EH (cell line): ENCODE measurements at regions not wholly inside any gene's neighbourhood (a gene's known extent, or its start where the extent isn't known, plus 50 kb on each side); places are given as distances from the start of the nearest gene placed in this dataset.
"Not testable (repeated sequence)": the region's sequence is repeated elsewhere in the genome, so short reads cannot be mapped to it uniquely, and the experiment has no call there.

Experiments
- DNase-seq: peaks from one replicate; pipeline ENCODE4 v3.0.0-alpha.2; 2015; ENCODE audit warnings: low read depth

DNA sequence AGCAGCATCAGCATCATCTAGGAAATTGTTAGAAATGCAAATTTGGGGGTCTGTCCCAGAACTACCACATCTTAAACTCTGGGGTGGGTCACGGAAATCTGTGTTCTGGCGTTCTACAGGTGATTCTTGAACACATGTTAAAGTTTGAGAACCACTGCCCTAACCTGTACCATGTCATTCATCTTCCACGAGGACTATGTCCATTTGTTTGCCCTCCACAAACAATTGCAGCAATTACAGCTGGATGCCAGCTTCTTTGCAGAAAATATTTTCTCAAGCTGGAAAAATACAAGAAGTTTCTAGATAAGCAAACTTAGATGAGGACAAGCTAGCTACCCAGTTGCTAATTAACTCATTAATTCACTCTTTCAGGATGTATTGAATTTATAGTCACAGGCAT, 54.1 kb downstream of the MAFB start:
- DNase-seq = no peak

DNA sequence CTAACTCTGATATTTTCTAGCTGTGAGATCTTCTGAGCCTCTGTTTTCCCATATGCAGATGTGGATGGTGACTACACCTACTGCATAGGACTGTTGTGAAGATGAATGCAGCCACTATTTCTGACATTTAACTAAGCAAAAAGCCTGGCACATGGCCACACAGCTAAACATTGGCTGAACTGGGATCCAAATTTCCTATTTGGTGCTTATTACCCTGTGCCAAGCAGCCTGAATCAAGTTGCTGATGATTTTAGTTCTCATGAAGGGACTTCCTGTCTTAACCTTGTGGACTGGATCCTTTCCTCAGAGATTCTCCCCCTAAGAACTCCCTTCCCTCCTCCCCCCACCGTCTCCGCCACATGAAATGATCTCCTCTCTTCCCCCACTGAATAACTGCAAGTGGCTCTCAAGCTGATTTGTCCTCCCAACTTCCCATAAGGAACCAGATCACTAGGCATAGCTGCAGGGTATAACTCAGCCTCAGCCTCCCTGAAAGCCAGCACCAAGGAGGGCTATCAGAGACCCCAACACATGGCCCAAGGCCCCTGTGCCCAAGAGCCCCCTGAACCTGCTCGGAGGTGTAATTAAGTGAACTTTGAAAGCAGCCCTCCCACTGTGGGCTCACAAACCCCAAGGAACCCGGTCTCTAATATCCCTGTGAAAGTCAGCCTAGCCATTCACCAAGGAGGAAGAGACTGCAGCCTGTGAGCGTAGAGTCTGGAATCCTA, 55.7 kb downstream of the MAFB start:
- no peak for DNase-seq

DNA sequence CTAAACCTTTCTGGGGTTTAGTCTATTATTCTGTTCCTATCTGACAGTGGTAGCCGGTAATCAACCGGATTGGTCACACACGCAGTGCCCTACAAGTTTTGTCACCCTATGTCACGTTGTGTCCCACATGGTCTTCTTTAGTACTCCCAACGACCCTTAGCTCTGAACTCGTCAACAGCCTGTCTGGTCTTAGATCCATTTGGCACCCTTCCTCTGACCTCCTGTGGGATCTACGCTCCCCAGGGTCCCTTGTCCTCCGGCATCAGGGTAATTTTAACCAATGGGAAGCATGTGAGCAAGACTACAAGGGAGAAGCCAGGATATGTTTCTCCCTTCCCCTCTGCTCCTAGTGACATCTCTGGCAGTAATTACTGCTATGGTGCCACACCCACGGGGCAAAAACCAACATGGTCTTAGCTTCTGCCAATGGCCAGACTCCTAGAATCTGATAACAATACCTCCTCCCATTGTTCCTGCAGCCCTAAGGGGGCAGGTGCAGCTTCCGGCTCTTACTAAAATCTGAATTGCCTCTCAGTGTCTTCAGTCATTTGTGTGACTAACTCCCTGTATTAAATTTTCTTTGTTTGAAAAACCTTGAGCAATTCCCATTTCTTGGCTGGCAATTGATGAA, 56.6 kb downstream of the MAFB start:
- DNase-seq = no peak

DNA sequence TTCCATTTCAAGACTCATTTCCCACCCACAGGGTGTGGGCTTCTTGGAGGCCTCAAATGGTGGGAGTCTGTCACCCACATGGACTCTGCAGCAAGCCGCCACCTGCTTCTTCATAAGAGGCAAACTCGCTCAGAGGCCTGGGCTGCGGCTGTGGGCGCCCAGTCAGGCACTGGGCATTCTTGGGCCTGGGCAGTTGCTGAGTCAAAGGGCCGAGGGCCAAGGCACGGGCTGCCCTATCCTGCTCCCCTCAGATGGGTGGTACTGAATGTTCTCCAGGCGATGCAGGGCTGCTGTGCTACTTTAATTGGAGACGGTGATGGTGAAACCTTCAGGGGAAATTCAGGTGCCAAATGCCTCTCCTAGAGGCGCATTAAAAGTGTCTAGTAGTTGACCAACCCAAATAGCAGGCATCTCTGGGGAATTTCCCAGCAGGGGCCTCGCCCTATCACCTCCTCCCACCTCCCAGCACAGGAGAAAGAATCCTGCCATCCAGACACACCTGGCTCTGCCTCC, 57.9 kb downstream of the MAFB start:
- DNase-seq = no peak

DNA sequence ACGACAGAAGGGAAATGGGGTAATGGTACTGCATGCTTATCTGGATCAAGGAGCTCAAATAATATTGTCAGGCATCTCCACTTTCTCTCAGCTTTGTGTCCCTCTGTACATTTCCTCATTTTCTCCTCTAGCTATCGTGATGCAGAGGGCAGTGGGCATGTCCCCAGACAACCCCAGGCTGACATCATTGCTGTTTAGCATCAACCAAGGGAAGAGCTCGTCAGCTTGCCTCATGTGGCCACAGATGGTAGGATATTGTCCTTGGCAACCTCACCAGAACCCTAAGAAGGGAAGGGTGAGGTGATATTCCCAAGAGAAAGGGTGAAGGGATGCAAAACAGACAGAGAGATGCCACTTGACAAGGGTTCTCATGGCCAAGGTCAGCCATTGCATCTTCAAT, 58.3 kb downstream of the MAFB start:
- no peak for DNase-seq

DNA sequence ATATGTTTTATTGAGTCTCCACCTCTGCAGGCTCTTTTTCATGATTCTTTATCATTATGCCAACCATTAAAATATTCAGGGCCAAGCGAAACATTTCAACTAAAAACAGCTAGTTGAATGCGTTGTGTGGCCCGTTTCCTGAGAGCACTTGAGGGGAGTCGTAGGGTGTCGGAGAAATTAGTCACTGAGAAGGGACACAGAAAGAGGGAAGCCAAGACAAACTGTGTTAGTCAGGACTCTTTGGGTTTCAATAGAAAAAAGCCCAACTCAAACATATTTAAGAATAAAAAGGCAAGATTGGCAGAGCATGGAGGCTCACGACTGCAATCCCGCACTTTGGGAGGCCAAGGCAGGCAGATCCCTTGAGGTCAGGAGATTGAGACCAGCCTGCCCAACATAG, 58.9 kb downstream of the MAFB start:
- DNase-seq = no peak

DNA sequence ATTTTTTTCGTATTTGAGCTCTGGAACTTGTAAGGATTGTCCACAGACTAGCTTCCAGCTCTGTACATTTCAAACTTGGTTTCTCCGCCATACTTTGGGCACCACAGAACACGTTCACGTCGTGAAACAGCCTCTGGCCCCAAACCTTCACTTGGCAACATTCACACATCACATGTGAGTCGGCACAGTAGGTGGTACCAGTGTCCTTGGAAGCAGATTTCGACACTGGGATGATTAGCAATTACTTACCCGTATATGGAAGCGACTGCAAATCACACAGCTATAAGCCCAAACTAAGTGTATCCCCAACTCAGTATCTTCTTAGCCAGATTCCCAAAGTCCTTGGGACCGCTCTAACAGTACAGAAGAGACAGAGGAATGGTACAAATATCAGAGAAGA, 60.2 kb downstream of the MAFB start:
- no peak for DNase-seq

DNA sequence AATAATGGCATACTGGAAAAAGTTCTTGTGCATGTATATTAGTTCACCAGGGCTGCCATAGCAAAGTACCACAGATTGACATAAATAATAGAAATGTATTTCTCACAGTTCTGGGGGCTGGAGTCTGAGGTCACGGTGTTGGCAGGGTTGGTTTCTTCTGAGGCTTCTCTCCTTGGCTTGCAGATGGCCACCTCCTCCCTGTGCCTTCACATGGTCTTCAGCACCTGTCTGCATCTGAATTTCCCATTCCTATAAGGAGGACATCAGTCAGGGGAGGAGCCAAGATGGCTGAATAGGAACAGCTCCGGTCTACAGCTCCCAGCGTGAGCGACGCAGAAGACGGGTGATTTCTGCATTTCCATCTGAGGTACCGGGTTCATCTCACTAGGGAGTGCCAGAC, 70.0 kb downstream of the MAFB start:
- not testable (repeated sequence) for DNase-seq

DNA sequence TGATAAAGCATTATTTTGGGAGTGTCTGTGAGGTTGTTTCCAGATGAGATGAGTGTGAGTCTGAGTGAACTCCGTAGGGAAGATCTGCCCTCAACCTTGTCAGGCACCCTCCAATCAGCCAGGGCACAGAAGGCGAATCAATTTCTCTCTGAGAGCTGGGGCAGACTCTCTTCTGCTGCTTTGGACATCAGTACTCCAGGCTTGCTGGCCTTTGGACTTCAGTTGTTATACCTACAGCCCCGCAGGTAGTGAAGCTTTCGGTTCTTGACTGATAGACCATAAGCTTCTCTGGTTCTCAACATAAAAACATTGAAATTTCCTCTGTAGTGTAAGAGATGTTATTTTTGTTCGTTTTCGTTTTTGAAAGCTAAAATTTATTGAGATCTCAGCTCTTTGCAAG, 71.4 kb downstream of the MAFB start:
- no peak for DNase-seq

DNA sequence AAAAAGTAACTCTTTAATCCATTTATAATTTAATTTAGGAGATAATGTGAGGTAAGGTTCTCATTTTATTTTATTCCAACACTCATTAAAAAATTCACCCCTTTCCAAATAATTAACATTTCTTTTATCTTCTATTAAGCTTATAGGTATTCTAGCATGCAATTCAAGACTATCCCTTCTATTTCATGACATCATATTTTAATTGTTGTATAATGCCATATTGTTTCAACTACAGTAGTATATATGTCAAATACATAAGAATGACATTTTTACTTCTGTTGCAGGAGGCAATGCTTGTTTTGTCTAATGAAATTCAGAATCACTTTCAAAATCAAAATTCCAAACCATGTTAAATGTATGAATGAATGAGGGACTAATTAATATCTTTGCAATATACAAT, 76.2 kb downstream of the MAFB start:
- DNase-seq = no peak

DNA sequence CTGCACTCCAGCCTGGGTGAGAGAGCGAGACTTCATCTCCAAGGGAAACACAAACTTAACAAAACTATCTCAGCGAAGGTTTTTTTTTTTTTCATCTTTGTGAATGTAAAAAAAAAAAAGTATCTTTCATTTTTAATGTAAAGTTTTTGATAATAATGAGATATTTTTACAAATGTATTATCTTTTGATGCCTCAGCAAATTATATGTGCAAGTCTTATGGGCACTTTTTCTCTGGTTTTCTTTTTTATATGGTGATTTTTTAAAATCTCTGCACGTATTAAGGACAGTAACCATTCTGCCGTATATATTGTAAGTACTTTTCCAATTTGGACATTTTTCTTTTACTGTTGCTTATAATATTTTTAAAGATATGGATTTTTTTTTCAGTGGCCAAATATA, 76.8 kb downstream of the MAFB start:
- no peak for DNase-seq

DNA sequence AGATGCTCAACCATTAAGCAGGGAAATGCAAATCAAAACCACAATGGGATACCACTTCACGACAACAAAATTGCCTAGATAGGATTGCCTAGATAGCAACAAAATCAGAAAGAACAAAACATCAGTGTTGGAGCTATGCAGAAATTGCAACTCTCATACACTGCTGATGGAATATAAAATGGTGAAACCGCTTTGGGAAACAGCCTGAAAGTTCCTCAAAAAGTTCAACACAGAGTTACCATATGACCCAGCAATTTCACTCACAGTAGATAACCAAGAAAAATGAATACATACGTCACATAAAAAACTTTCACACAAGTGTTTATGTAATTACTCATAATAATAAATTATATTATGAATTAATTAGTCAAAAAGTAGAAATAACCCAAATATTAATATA, 78.3 kb downstream of the MAFB start:
- DNase-seq = no peak

DNA sequence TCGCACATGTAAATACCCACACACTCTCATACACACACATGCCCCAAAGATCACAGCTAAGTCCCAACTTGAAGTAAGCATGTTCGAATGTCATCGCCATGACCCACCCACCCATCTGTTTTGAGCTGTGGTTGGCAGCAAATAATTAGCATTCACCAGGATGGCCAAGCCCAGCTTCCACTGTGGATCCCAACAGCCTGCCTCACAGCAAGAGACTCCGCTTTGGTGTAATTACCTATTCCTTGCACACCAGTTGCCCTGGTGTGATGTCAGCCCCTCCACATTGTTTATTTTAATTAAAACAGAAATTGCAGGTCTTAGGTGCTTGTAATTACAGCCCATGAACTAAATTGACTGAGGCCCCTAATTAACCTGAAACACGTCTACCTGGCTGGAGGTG, 81.1 kb downstream of the MAFB start:
- DNase-seq = no peak

DNA sequence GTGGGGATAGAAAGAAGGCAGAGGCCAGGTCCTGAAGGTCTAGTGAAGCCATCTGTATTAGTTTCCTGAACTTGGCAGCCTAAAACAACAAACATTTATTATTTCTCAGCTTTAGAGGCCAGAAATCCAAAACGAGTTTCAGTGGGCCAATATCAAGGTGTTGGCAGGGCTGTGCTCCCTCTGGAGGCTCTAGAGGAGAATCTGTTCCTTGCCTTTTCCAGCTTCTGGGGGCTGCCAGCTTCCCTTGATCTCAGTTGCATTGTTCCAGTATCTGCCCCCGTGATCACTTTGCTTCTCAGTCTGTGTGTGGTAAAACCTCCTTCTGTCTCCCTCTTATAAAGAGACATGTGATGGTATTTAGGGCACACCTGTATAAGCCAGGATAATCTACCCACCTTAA, 82.4 kb downstream of the MAFB start:
- no peak for DNase-seq

DNA sequence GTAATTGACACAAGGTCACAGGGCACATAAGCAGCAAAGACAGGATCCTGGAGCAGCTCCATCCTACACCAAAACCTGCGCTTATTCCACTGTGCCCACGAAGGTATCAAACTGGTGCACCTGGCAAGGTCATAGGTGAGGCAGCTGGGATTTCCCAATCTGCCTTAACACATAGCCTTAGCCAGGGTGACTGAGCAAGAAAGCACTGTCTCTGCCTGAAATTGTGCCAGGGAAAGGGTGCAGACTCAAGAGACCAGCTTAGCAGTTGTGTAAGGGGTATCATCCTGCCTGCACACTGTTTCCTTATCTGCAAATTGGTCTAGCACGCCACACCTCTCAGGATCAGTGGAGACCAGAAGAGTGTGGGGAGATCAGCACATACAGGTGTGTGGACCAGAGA, 82.8 kb downstream of the MAFB start:
- no peak for DNase-seq

DNA sequence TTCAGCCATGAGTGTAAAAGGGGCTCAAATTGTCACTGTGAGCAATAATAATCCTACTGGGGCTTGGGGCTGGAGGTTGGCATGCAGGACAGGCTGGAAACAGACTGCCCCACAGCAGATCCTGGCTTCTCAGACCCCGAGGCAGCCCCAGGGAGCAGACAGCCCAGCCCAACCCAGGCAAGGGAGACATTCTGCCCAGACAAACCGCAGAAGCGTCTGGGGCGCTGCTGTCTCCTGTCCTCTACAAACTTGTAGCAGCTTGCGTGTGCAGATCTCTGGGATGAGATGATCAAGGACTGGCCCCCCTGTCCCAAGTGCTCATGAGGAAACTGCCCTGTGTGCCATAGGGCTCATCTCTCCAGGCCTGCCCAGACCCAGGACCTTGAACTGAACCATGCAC, 84.6 kb downstream of the MAFB start:
- DNase-seq = no peak

DNA sequence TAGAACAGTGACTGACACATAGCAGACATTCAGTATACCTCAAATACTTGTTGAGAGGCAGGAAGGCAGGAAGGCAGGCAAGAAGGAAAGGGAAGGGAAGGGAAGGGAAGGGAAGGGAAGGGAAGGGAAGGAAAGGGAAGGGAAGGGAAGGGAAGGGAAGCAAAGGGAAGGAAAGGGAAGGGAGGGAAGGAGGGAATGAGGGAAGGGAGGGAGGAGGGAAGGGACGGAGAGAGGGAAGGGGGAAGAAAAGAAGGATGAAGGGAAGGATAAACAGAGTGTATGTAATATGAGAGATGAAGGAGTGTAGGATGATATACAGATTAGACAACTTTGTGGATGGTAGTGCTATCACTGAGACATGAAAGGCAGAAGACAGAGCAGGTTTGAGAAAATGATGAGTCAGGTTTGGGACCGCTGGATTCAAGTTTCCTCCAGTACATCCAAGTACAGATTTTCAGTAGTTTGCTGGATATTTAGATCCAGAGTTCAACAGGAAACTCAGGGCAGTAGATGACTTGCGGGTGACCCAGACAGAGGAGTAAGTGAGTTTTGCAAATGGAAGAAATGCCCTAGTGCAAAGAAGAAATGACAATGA, 85.9 kb downstream of the MAFB start:
- DNase-seq = no peak

DNA sequence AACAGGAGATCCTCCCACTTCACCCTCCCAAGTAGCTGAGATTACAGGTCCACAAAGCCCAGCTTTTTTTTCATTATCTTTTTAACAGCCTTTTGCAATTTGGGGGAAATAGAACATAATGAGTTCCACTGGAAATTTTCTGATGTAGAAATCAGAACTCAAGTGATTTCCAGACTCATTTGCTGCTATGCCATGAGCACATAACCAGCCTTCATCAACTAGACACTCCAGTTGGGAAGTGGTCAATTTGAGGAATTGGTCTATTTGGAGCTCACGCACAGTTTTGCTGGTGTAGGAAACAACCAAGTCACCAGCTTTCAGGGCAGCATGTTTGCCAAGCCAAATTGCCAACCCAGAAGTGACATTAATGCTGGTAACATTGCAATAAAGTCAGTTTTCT, 86.7 kb downstream of the MAFB start:
- DNase-seq = no peak

DNA sequence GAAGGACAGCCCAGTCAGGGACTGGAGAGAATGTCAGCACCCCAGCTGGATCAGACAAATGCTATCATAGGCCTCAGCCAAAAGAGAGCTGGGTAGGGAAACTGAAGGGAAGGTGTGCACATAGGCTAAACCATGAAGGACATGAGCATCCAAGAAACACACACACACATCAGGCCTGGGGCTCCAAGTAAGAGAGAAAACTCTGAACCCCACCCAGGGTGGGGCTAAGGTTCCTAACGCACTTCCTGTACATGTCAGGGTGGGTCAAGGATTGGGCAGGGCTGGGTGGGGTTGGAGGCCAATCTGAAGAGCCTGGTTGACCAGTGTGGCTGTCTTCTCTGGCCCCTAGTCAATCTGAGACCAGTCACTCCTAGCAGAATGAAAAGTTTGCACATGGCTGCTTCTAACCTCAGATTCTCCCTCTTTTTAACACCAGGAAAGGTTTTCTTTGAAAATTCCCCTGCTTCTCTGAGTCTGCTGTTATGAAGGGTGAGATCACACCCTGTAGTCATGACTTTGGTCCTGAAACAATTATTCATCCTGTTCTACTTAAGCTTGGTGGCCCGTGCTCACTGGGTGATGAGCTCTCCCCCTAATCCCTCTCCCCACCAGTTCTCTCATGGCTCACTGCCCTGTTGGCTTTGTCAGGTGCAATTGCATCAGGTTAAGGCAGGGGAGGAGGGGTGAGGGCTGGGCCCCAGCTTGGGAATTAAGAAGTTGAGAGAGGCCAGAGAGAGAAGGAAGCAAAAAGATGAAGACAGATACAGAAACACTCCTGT, 88.4 kb downstream of the MAFB start:
- DNase-seq = no peak

DNA sequence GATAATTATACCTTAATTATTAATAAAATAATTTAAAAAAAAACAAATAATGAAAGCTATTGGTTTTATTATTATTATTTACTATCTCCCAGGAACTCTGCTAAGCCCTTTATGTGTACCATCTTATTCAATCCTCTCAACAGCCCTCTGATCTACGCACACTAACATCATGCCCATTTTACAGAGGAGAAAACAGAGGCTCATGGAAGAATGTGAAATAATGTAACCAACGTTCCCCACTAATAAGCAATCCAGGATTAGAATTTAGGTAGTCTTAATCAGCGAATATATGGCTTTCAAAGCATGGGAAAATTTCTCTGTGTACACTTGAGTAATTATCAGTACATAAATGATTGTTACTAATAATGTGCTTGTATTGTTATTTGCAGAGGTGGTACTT, 89.0 kb downstream of the MAFB start:
- no peak for DNase-seq

DNA sequence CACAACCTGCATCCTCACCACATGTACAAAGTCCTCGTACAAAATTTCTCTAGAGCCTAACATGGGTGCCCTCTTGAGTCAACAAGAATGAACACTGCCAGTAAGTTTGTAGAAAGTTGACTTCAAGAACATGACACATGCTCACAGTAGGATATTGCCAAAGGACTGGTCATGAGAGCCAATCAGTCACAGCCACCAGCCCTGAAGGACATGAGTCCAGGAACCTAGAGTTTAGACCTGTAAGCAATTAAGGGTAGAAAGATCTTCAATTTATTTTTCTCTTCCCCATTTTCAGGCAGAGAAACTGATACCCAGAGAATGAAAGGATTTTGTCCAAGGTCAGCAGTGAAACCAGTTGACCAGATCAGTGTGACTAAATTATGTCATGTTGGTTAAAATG, 96.1 kb downstream of the MAFB start:
- DNase-seq = no peak

DNA sequence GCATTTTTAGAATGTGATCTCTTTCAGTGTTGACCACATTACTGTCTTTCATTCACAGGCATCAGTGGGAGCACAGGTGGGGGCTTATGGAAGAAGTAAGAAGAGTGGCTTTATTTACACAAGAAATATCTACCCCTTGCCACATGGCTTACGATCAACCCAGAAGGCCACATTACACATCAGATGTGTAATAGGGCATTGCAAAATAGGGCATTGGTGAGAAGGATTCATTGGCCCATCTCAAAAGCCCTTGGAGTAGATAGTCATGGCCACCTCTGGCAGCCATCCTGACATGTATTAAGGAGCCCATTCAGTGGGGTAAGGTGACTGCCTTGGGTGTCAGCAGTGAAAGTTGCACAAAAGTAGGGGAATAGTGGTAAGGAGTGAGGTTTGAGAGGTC, 97.5 kb downstream of the MAFB start:
- DNase-seq = no peak

DNA sequence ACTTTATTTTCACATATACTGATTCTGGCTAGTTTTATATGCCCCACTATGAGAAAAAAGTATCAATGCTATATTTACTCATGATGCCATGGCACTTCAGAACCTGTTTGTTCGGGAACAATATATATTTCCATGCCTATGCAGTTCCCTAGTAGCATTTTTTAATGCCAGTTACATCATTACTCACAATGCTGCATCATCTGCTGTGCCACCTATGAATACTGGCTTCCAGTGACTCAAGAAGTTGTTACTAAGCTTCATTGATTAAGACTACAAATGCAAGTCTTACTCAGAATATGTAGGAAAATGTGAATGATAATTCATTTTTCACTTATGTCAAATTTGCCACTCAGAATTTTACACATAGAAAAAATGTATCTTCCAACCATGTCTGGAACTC, 97.9 kb downstream of the MAFB start:
- DNase-seq = no peak
